ENCODE measurements at regions not wholly inside any gene's neighbourhood (a gene's known extent, or its start where the extent isn't known, plus 50 kb on each side); places are given as distances from the start of the nearest gene placed in this dataset.
"Not testable (repeated sequence)": the region's sequence is repeated elsewhere in the genome, so short reads cannot be mapped to it uniquely, and the experiment has no call there.

- CTCF ChIA-PET: no interaction called here
- POLR2A ChIA-PET: no interaction called here
These were observed 213.8 kb upstream of the MGAT5 start for GRCh38 chr2:134039912-134040581.

- CTCF ChIA-PET, POLR2A ChIA-PET: not testable (repeated sequence)
These were observed 213.2 kb upstream of the MGAT5 start for GRCh38 chr2:134040626-134041172.

GRCh38 chr2:134041877-134042276 lies 212.0 kb upstream of the MGAT5 start:
- ChIA-PET POLR2A (no interaction called here), CTCF (no interaction called here)

- CTCF ChIA-PET, POLR2A ChIA-PET: not testable (repeated sequence)
These were observed 210.8 kb upstream of the MGAT5 start for GRCh38 chr2:134043028-134043427.

- ChIA-PET POLR2A (no interaction called here), CTCF (no interaction called here)
These were observed 201.7 kb upstream of the MGAT5 start for GRCh38 chr2:134052173-134052572.

- ChIA-PET CTCF (no interaction called here), POLR2A (no interaction called here)
These were observed 197.7 kb upstream of the MGAT5 start for GRCh38 chr2:134056173-134056572.

- CTCF ChIA-PET, POLR2A ChIA-PET: not testable (repeated sequence)
These were observed 192.8 kb upstream of the MGAT5 start for GRCh38 chr2:134061066-134061465.

- CTCF ChIA-PET, POLR2A ChIA-PET: not testable (repeated sequence)
These were observed 191.6 kb upstream of the MGAT5 start for GRCh38 chr2:134062235-134062634.

GRCh38 chr2:134063916-134064315 lies 190.0 kb upstream of the MGAT5 start:
- CTCF ChIA-PET, POLR2A ChIA-PET: not testable (repeated sequence)

- CTCF ChIA-PET: no interaction called here
- POLR2A ChIA-PET: no interaction called here
These were observed 183.6 kb upstream of the MGAT5 start for GRCh38 chr2:134070281-134070741.

GRCh38 chr2:134072341-134072740 lies 181.5 kb upstream of the MGAT5 start:
- CTCF ChIA-PET: no interaction called here
- POLR2A ChIA-PET: no interaction called here

- POLR2A ChIA-PET: interaction anchor here (0.6 kb wide), 1 partner anchor 1490 kb away, joined by 3 read pairs; no protein-coding TSS in a partner anchor
- CTCF ChIA-PET: interaction anchor here (0.7 kb wide), 1 partner anchor 22 kb away, joined by 3 read pairs; no protein-coding TSS in a partner anchor
These were observed 180.8 kb upstream of the MGAT5 start for GRCh38 chr2:134073023-134073422.

- ChIA-PET POLR2A (no interaction called here), CTCF (no interaction called here)
These were observed 179.3 kb upstream of the MGAT5 start for GRCh38 chr2:134074619-134075018.

GRCh38 chr2:134075204-134075603 lies 178.7 kb upstream of the MGAT5 start:
- CTCF ChIA-PET: no interaction called here
- POLR2A ChIA-PET: no interaction called here

- ChIA-PET POLR2A (no interaction called here), CTCF (no interaction called here)
These were observed 175.5 kb upstream of the MGAT5 start for GRCh38 chr2:134078354-134078753.

GRCh38 chr2:134079373-134079772 lies 174.5 kb upstream of the MGAT5 start:
- POLR2A ChIA-PET: no interaction called here

GRCh38 chr2:134080386-134081089 lies 173.3 kb upstream of the MGAT5 start:
- POLR2A ChIA-PET: no interaction called here
- CTCF ChIA-PET: no interaction called here

More at GRCh38 chr2:134079373-134079772, 174.5 kb upstream of the MGAT5 start:
- CTCF ChIA-PET: no interaction called here

GRCh38 chr2:134081238-134081938 lies 172.5 kb upstream of the MGAT5 start:
- ChIA-PET CTCF (no interaction called here), POLR2A (no interaction called here)

GRCh38 chr2:134083548-134083947 lies 170.3 kb upstream of the MGAT5 start:
- ChIA-PET POLR2A (no interaction called here), CTCF (no interaction called here)

- POLR2A ChIA-PET: no interaction called here
- CTCF ChIA-PET: no interaction called here
These were observed 167.2 kb upstream of the MGAT5 start for GRCh38 chr2:134086594-134087219.

Data from activated CD8-positive, alpha-beta memory T cell treated with anti-CD3 and anti-CD28 coated beads for 36 hours (primary cell).